Motor neuron (in vitro differentiated cells): ENCODE measurements at regions not wholly inside any gene's neighbourhood (a gene's known extent, or its start where the extent isn't known, plus 50 kb on each side); places are given as distances from the start of the nearest gene placed in this dataset.
"Not testable (repeated sequence)": the region's sequence is repeated elsewhere in the genome, so short reads cannot be mapped to it uniquely, and the experiment has no call there.

ENCODE experiments used
- ATAC-seq, 8 experiments: fragments of 200-7000 bp; cut with Tn5 transposase; replicated peaks in 6 of 8; 2 replicates each; pipeline ENCODE4 v1.8.0; 2021; ENCODE audit warnings: mild to moderate bottlenecking in 8 of 8, moderate library complexity in 8 of 8
- H3K27ac ChIP-seq, 2 donors: fragments of 250-450 bp; sonication (Bioruptor Pico); 2 replicates each; pipeline ENCODE4 v1.9.0; 2021; ENCODE audit warnings: antibody characterized with exemption in 2 of 2, mild to moderate bottlenecking in 2 of 2, moderate library complexity in 1 of 2
- H3K4me1 ChIP-seq, 2 donors: fragments of 250-450 bp; sonication (Bioruptor Pico); replicated peaks in 1 of 2; 2 replicates each; pipeline ENCODE4 v1.6.1; 2021; ENCODE audit warnings: antibody characterized with exemption in 2 of 2, mild to moderate bottlenecking in 2 of 2, moderate library complexity in 1 of 2
- H3K4me3 ChIP-seq, 5 donors: fragments of 250-450 bp; sonication (Bioruptor Pico); 2 replicates each; pipeline ENCODE4 v1.9.0; 2021; ENCODE audit warnings: antibody characterized with exemption in 5 of 5, mild to moderate bottlenecking in 5 of 5, moderate library complexity in 4 of 5
- WGBS, 10 experiments: fragments of 450-650 bp; shearing (Covaris generic); methylation state at CpG; one replicate each; pipeline ENCODE4 v1.0.0; 2022; 5-methylcytosine and 5-hydroxymethylcytosine counted together
- in situ Hi-C, 9 experiments: fragments of 400-800 bp; cut with MboI; loops; one replicate each; pipeline ENCODE4 v1.15.0; 2021; ENCODE audit warnings: low sequenced_read_pairs in 9 of 9, low pct_unique_long_range_greater_than_20kb in 2 of 9; ENCODE audit not compliant: unreplicated experiment in 9 of 9

DNA sequence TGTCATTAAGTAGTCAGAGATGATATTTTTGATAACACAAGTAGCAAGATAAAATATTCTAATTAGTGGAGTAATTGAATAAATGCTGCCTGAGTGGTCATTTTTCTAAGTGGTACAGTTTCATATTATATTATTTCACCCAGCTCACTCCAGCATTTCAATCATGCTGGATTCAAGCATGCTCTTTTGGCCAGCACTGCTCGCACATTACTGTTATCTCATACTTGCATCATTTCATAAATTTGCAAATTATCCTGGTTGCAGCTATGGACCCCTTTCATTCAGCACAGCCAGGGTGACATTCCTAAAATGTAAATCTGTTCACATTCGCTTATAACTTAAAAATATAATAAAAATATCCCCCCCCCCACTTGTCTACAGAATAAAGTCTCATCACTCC is 520.8 kb upstream of the CYLC2 start:
- H3K4me1 ChIP-seq = peaks cover 0 to 3% of the 10 kb centered on the region in 2 donors
- 0 to 73% (median 33%) methylated on average over 1 to 2 of the region's 2 CpGs for WGBS, 10 experiments
- no peak overlapping the region for H3K27ac ChIP-seq
- H3K4me3 ChIP-seq = no peak overlapping the region
- peak in 2 of 8 experiments; percentile 76 to 83 for ATAC-seq
- in situ Hi-C loops = no loop called here

- 30 to 97% (median 90%) methylated on average over 5 to 7 of the region's 7 CpGs; no CpG with 5 or more reads in 4 of the 10 experiments for WGBS, 10 experiments
- H3K4me3 ChIP-seq, H3K27ac ChIP-seq, in situ Hi-C loops, ATAC-seq, H3K4me1 ChIP-seq: not testable (repeated sequence)
Observed at GRCh38 chr9:102469430-102469829, 525.7 kb upstream of the CYLC2 start.

GRCh38 chr9:102461156-102461819 is 533.8 kb upstream of the CYLC2 start:
- ATAC-seq = no peak
- H3K4me3 ChIP-seq = no peak overlapping the region
- 0% methylated on average over 1 of the region's 2 CpGs; no CpG with 5 or more reads in 9 of the 10 experiments for WGBS, 10 experiments
- H3K27ac ChIP-seq = no peak overlapping the region
- H3K4me1 ChIP-seq = no peaks in the 10 kb centered on the region
- in situ Hi-C loops = no loop called here

- in situ Hi-C loops = no loop called here
- H3K4me3 ChIP-seq = no peak overlapping the region
- ATAC-seq = no peak
- H3K27ac ChIP-seq = no peak overlapping the region
- H3K4me1 ChIP-seq = no peaks in the 10 kb centered on the region
- WGBS, 10 experiments = 0 to 80% (median 0%) methylated on average over 1 of the region's 1 CpG; no CpG with 5 or more reads in 3 of the 10 experiments
Observed at GRCh38 chr9:102459828-102460227, 535.3 kb upstream of the CYLC2 start.

GRCh38 chr9:102456562-102456961 is 538.6 kb upstream of the CYLC2 start:
- in situ Hi-C loops = no loop called here

DNA sequence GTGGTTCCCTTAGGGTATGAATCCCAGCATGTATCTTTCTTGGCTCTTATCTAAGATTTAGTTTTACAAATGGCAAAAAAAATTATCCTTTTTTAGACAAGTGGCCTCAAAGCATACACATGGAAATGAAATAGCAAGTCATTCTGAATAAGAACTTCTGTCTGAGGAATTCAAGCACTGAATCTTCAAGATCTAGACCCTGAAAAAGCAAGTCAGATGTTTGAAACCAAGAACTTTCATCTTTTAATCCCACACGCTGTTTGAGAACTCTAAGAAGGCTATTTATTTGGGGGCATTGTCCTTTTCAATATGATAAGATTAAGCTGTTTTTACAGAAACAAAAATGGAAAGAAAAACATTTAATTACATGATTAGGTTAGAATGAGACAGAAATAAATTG is 549.2 kb upstream of the CYLC2 start:
- no peak overlapping the region for H3K4me3 ChIP-seq
- H3K27ac ChIP-seq = no peak overlapping the region
- no peak for ATAC-seq
- WGBS, 10 experiments = 0 to 100% (median 63%) methylated on average over 1 of the region's 1 CpG; no CpG with 5 or more reads in 1 of the 10 experiments
- H3K4me1 ChIP-seq = no peaks in the 10 kb centered on the region
- in situ Hi-C loops = loop anchor here in 1 of 9 experiments (25.0 kb wide), 1 partner anchor 109 kb away; no protein-coding TSS in a partner anchor

More at GRCh38 chr9:102456562-102456961, 538.6 kb upstream of the CYLC2 start:
- H3K4me3 ChIP-seq = no peak overlapping the region
- H3K27ac ChIP-seq = no peak overlapping the region
- no peak for ATAC-seq
- 0 to 100% (median 14%) methylated on average over 1 of the region's 1 CpG; no CpG with 5 or more reads in 1 of the 10 experiments for WGBS, 10 experiments
- H3K4me1 ChIP-seq = no peaks in the 10 kb centered on the region

DNA sequence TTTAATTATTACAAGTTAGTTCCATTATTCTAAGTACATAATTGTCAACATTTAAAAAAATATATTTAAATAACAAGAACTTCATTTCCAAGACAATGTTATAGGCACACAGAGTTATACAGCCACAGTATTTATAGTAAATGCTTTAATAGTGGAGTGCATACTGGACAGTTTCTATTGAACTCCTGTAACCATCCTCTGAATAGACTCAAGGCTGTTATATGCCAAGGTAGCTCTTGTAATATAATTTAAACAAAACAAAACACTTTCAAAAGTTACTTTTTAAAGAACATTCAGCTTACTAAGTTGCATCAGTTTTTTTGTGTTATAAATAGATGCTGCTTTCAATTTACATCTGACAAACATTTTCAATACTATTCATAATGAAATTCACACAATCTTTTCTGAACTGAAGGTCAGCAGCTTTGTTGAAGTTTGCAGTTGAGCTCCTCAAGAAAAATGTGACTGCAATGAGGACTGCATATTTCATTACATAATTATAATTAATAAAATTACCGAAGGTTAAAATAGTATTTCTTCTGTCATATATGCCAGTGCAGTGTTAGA is 549.9 kb upstream of the CYLC2 start:
- in situ Hi-C loops = loop anchor here in 1 of 9 experiments (25.0 kb wide), 1 partner anchor 108 kb away; no protein-coding TSS in a partner anchor
- ATAC-seq = no peak
- 0 to 100% (median 73%) methylated on average over 1 of the region's 1 CpG for WGBS, 10 experiments
- no peaks in the 10 kb centered on the region for H3K4me1 ChIP-seq
- no peak overlapping the region for H3K4me3 ChIP-seq
- H3K27ac ChIP-seq = no peak overlapping the region

GRCh38 chr9:102439583-102439982 is 555.5 kb upstream of the CYLC2 start:
- in situ Hi-C loops = loop anchor here in 1 of 9 experiments (25.0 kb wide), 1 partner anchor 102 kb away; no protein-coding TSS in a partner anchor
- Histone ChIP-seq H3K27ac (no peak overlapping the region), H3K4me3 (no peak overlapping the region), H3K4me1 (no peaks in the 10 kb centered on the region)
- ATAC-seq = peak in 4 of 8 experiments; percentile 48 to 99 (median 90)

DNA sequence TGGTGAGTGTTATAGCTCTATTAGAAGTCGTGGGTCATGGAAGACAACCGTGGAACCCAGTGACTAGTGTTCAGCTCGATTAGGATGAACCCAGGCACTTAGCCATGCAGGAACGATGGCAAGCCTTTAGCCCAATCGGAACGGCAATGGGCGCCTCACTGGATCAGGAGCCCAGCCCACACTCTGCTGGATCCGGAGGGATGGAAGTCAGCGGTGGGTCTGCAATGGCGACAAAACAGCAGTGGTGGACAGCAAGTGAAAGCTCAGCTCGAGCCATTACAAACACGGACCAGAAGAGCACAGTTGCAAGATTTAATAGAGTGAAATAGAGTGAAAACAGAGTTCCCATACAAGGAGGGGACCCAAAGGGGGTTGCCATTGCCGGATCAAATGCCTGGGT is 558.5 kb upstream of the CYLC2 start:
- not testable (repeated sequence) for H3K4me1 ChIP-seq, ATAC-seq, H3K27ac ChIP-seq, H3K4me3 ChIP-seq
- WGBS, 10 experiments = 0 to 90% (median 27%) methylated on average over 1 to 9 of the region's 13 CpGs; no CpG with 5 or more reads in 2 of the 10 experiments
- in situ Hi-C loops = loop anchor here in 1 of 9 experiments (25.0 kb wide), 1 partner anchor 99 kb away; no protein-coding TSS in a partner anchor

DNA sequence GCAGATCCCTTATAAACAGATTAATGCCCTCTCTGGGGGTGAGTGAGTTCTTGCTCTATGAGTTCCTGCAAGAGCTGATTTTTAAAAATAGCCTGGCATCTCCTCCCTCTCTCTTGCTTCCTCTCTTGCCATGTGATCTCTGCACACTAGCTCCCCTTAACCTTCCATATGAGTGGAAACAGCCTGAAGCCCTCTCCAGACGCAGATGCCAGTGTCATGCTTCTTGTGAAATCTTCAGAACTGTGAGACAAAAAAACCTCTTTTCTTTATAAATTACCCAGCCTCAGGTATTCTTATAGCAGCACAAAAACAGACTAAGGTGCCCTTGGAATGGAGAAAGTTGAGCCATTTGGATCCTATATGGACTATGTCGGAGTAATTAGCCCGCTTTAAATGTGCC is 559.7 kb upstream of the CYLC2 start:
- H3K4me1 ChIP-seq = no peaks in the 10 kb centered on the region
- ATAC-seq = no peak
- in situ Hi-C loops = loop anchor here in 1 of 9 experiments (25.0 kb wide), 1 partner anchor 98 kb away; no protein-coding TSS in a partner anchor
- H3K27ac ChIP-seq = no peak overlapping the region
- H3K4me3 ChIP-seq = no peak overlapping the region
- 0 to 100% (median 92%) methylated on average over 1 to 3 of the region's 3 CpGs; no CpG with 5 or more reads in 1 of the 10 experiments for WGBS, 10 experiments

GRCh38 chr9:102434545-102434944 is 560.6 kb upstream of the CYLC2 start:
- no peak overlapping the region for H3K4me3 ChIP-seq
- no peak for ATAC-seq
- no peaks in the 10 kb centered on the region for H3K4me1 ChIP-seq
- no peak overlapping the region for H3K27ac ChIP-seq
- in situ Hi-C loops = loop anchor here in 1 of 9 experiments (25.0 kb wide), 1 partner anchor 97 kb away; no protein-coding TSS in a partner anchor
- 0 to 57% (median 27%) methylated on average over 1 of the region's 1 CpG; no CpG with 5 or more reads in 4 of the 10 experiments for WGBS, 10 experiments

DNA sequence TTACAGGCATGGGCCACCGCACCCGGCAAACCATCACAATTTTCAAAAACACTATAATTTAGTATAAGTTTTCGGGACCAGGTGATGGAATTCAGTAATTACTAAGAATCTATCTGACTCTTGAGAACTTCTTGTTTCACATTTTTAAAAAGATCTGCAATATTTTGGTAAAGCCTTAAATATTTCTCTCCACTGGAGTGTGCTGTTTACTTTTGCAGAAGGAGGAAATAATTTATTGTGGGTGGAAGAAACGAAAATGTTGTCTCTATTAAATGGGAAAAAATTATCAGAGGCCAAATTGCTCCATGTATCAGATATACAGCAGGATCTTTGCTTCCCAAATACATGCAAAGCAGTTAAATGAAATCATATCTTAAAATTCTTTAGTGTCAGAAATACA is 566.8 kb upstream of the CYLC2 start:
- ATAC-seq = no peak
- Histone ChIP-seq H3K4me3 (no peak overlapping the region), H3K4me1 (no peaks in the 10 kb centered on the region), H3K27ac (no peak overlapping the region)
- 0 to 100% (median 60%) methylated on average over 1 to 4 of the region's 4 CpGs; no CpG with 5 or more reads in 1 of the 10 experiments for WGBS, 10 experiments
- in situ Hi-C loops = loop anchor here in 1 of 9 experiments (25.0 kb wide), 1 partner anchor 91 kb away; no protein-coding TSS in a partner anchor

DNA sequence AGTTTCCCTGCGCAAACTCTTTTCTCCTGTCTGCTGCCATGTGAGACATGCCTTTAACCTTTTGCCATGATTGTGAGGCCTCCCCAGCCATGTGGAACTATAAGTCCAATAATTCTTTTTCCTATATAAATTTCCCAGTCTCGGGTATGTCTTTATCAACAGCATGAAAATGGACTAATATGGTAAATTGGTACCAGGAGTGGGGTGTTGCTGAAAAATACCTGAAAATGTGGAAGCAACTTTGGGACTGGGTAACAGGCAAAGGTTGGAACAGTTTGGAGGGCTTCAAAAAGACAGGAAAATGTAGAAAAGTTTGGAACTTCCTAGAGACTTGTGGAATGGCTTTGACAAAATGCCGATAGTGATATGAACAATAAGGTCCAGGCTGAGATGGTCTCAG is 578.9 kb upstream of the CYLC2 start:
- H3K4me1 ChIP-seq, in situ Hi-C loops, H3K4me3 ChIP-seq, H3K27ac ChIP-seq, ATAC-seq: not testable (repeated sequence)
- WGBS, 10 experiments = 0 to 80% (median 59%) methylated on average over 1 to 3 of the region's 3 CpGs; no CpG with 5 or more reads in 2 of the 10 experiments
